OCI-LY7 (cell line): ENCODE measurements at regions not wholly inside any gene's neighbourhood (a gene's known extent, or its start where the extent isn't known, plus 50 kb on each side); places are given as distances from the start of the nearest gene placed in this dataset.

ENCODE experiments used
- CTCF ChIP-seq: fragments of 200-600 bp; sonication (generic); conservative IDR thresholded peaks from 2 replicates; pipeline ENCODE4 v1.5.1; 2014; ENCODE audit warnings: mild to moderate bottlenecking, antibody characterized with exemption, low read length, moderate library complexity, mixed read lengths
- EZH2phosphoT487 ChIP-seq: fragments of 200-600 bp; sonication (generic); IDR thresholded peaks from 2 replicates; pipeline ENCODE4 v1.6.1; 2018; ENCODE audit warnings: low read depth, borderline replicate concordance, mild to moderate bottlenecking, mixed run types, antibody characterized with exemption, low read length, moderate library complexity, mixed read lengths

- TF ChIP-seq CTCF: no peak
- TF ChIP-seq EZH2phosphoT487: no peak
These were observed 359.8 kb upstream of the KLF6 start for GRCh38 chr10:4144817-4145216.
